Fibroblast of the aortic adventitia (primary cell): ENCODE measurements at regions not wholly inside any gene's neighbourhood (a gene's known extent, or its start where the extent isn't known, plus 50 kb on each side); places are given as distances from the start of the nearest gene placed in this dataset.
A peak's percentile ranks its signal among the peaks of the same experiment; 100 is the strongest.

Experiments used
- DNase-seq: peaks from one replicate; pipeline ENCODE4 v3.0.0-alpha.2; 2010; ENCODE audit warnings: low read depth
- H3K4me3 ChIP-seq: 2 replicates; pipeline ENCODE4 v1.5.1; 2011; ENCODE audit warnings: low read depth, mild to moderate bottlenecking, control low read depth, low read length, moderate library complexity
- TF ChIP-seq, protein P1 (sequence below): IDR thresholded peaks from 2 replicates; pipeline ENCODE4 v1.5.1; 2011; ENCODE audit warnings: mild to moderate bottlenecking, low read length, control low read depth, inconsistent platforms; ENCODE audit not compliant: insufficient read depth

DNA sequence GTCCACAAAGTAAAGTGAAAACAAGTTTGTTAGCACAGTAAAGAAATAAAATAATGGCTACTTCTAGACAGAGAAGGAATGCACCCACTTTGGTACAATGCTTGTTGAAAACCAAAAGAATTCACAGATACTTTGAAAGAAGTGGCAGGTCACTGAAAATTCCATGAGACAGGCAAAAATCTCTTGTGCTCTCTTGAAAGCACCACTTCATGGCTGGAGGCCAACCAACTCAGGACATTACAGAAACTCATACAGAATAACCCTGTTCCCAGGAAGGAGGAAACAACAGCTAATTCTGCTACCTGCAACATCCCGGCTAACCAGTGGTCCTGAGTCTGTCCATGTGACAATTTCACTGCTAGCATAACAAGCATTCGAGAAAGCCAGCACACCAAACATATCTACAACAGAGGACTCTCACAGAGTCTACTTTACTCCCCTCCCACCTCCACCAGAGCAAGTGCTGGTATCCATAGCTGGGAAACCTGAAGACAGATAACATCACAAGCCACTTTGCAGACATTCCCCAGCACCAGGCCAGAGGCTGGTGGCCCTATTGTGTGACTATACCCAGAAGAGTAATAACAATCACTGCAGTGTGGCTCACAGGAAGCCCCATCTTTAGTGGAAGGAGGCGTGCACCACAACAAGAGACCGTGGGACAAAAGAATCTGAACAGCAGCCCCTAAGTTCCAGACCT is 255.3 kb upstream of the SLITRK3 start:
- no peak for DNase-seq
- H3K4me3 ChIP-seq, result no peak overlapping the region
- TF ChIP-seq, protein P1, sequence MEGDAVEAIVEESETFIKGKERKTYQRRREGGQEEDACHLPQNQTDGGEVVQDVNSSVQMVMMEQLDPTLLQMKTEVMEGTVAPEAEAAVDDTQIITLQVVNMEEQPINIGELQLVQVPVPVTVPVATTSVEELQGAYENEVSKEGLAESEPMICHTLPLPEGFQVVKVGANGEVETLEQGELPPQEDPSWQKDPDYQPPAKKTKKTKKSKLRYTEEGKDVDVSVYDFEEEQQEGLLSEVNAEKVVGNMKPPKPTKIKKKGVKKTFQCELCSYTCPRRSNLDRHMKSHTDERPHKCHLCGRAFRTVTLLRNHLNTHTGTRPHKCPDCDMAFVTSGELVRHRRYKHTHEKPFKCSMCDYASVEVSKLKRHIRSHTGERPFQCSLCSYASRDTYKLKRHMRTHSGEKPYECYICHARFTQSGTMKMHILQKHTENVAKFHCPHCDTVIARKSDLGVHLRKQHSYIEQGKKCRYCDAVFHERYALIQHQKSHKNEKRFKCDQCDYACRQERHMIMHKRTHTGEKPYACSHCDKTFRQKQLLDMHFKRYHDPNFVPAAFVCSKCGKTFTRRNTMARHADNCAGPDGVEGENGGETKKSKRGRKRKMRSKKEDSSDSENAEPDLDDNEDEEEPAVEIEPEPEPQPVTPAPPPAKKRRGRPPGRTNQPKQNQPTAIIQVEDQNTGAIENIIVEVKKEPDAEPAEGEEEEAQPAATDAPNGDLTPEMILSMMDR, result no peak

DNA sequence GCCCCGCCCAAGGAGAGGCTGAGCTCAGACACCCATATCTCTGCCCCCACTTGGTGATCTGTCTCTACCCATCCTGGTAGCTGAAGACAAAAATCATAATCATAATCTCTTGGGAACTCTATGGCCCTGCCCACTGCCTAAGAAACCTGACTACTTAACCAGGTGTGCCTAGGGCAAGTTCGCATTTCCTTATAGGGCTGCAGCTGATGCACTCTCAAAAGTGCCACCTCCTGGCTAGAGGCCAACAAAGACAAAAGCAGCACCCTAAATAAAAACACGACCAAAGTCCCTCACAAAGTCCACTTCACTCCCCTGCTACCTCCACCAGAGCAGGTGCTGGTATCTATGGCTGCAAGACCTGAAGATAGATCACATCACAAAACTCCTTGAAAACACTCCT is 250.4 kb upstream of the SLITRK3 start:
- H3K4me3 ChIP-seq, result no peak overlapping the region
- TF ChIP-seq, protein P1, result no peak
- no peak for DNase-seq

DNA sequence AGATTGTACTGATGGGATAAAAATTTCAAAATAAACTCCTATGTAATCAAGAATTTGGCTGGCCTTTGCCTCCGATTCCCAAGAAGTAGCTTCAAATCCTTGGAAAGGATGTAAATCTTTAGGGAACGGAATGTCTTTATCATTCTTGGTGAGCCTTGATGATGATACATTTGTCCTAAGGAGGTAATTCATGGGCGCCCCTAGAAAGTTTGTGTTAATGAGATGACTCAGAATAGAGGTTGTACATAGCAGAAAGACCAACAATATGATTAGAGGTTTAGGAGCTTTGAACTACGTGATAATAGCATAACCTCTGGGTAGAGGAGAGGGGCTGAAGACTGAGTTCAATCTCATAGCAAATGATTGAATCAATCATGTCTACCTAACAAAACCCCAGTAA is 248.6 kb upstream of the SLITRK3 start:
- TF ChIP-seq, protein P1, result no peak
- DNase-seq, result no peak
- no peak overlapping the region for H3K4me3 ChIP-seq

DNA sequence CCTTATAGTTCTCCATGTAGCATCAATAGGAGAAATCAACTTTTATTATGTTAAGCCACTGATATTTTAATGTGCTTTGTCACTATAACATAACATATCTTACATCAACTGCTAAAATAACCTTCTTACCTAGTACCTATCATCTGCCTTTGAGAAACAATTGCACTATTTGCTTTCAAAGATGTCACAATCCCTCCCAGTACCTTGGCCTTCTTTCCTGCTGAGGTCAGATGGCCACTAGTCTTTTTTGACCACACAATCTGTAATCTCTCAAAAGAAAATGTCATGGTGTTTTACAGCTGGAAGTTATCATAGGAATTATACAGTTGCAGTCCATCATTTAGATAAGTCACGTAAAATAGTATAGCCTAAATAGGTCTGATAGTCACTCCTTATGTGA is 247.5 kb upstream of the SLITRK3 start:
- TF ChIP-seq, protein P1, result no peak
- no peak for DNase-seq
- no peak overlapping the region for H3K4me3 ChIP-seq

DNA sequence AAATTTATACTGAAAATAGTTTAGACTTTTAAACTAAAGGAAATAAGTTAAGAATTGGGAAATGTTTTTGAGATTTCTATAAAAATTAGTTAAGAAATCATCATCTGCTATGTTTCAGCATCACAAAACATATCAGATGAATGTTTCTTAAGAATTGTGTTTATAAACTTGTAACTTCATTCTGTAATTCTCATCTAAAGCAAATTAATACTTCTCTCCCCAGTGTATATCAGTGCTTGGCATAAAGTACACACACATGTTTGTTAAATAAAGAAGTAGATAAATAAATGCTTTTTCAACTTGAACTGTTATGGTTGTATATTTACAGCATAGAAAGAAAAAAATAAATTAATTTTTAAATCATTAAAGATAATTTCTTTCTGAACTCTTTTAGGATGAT is 245.9 kb upstream of the SLITRK3 start:
- TF ChIP-seq, protein P1, result no peak
- no peak overlapping the region for H3K4me3 ChIP-seq
- no peak for DNase-seq

DNA sequence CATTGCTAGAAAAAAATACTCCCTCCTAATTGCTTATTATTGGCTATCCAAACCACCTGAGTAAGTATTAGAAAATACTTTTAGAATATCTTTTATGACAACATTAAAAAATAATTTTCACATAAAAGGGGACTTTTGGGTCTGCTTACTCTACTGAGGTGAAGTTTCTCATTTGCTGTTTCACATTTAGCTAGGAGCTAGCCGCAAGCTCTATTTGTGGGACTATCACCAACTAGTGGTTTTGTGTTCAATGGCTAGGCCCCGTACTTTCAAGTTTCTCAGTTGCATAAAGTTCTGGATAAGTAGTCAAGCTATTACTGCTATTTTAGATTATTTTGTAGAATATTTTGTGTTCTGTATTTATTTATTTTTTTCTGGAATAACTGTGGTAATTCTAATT is 244.2 kb upstream of the SLITRK3 start:
- DNase-seq, result no peak
- H3K4me3 ChIP-seq, result no peak overlapping the region
- TF ChIP-seq, protein P1, result no peak

DNA sequence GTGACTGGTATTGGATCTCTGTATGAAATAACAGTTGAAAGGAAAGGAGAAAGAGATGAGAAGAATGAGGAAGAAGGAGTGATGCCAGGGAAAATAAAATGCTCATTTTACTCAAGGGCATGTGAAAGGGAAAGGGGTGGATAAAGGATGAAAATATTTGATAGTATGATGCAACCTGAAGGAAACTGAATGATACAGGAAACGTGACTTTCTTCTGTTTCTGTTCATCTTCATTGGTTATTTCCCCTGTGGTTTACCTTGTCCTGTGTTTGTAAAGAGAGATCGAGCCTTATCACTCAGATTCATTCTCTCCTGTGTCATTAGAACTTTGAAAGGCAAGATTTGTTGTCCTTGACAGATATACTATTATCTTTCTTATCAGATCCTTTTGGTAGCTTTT is 243.6 kb upstream of the SLITRK3 start:
- H3K4me3 ChIP-seq, result no peak overlapping the region
- peak; percentile 74 for DNase-seq
- TF ChIP-seq, protein P1, result no peak
